ENCODE measurements at regions not wholly inside any gene's neighbourhood (a gene's known extent, or its start where the extent isn't known, plus 50 kb on each side); places are given as distances from the start of the nearest gene placed in this dataset.

GRCh38 chr6:17186925-17187324, 85.1 kb downstream of the STMND1 start (continued):
- TF ChIP-seq CHD7 (IDR thresholded peaks at IDR 0.05; ENCODE audit: insufficient replicate concordance, low read length) = no peak
